LHCN-M2 (cell line): ENCODE measurements at regions not wholly inside any gene's neighbourhood (a gene's known extent, or its start where the extent isn't known, plus 50 kb on each side); places are given as distances from the start of the nearest gene placed in this dataset.
A peak's percentile ranks its signal among the peaks of the same experiment; 100 is the strongest.
"Not testable (repeated sequence)": the region's sequence is repeated elsewhere in the genome, so short reads cannot be mapped to it uniquely, and the experiment has no call there.

Source experiments
- DNase-seq: peaks from one replicate; pipeline ENCODE4 v3.0.0-alpha.2; 2012; ENCODE audit warnings: low read depth

- DNase-seq, result no peak
Observed at GRCh38 chrX:42443267-42443666, 334.7 kb downstream of the PPP1R2C start.

- DNase-seq, result no peak
Observed at GRCh38 chrX:42442745-42443144, 335.2 kb downstream of the PPP1R2C start.

- DNase-seq, result no peak
Observed at GRCh38 chrX:42437211-42437610, 340.8 kb downstream of the PPP1R2C start.

GRCh38 chrX:42434458-42435166 lies 343.4 kb downstream of the PPP1R2C start:
- DNase-seq, result no peak

- no peak for DNase-seq
Observed at GRCh38 chrX:42432552-42432951, 345.4 kb downstream of the PPP1R2C start.

- no peak for DNase-seq
Observed at GRCh38 chrX:42422961-42423360, 355.0 kb downstream of the PPP1R2C start.

GRCh38 chrX:42420426-42420825 lies 357.5 kb downstream of the PPP1R2C start:
- no peak for DNase-seq

GRCh38 chrX:42415636-42416035 lies 362.3 kb downstream of the PPP1R2C start:
- DNase-seq, result no peak

GRCh38 chrX:42414057-42414456 lies 363.9 kb downstream of the PPP1R2C start:
- DNase-seq, result no peak

GRCh38 chrX:42399632-42400024 lies 378.3 kb downstream of the PPP1R2C start:
- DNase-seq, result no peak

GRCh38 chrX:42398967-42399631 lies 378.9 kb downstream of the PPP1R2C start:
- peak; percentile 2 for DNase-seq

- no peak for DNase-seq
Observed at GRCh38 chrX:42396136-42396535, 381.8 kb downstream of the PPP1R2C start.

GRCh38 chrX:42392846-42393245 lies 385.1 kb downstream of the PPP1R2C start:
- DNase-seq, result no peak

- no peak for DNase-seq
Observed at GRCh38 chrX:42386681-42387080, 391.3 kb downstream of the PPP1R2C start.

GRCh38 chrX:42385730-42386129 lies 392.2 kb downstream of the PPP1R2C start:
- no peak for DNase-seq

- DNase-seq, result no peak
Observed at GRCh38 chrX:42384956-42385355, 393.0 kb downstream of the PPP1R2C start.

GRCh38 chrX:42378857-42379256 lies 399.1 kb downstream of the PPP1R2C start:
- no peak for DNase-seq

GRCh38 chrX:42375086-42375485 lies 402.9 kb downstream of the PPP1R2C start:
- no peak for DNase-seq

- DNase-seq, result peak; percentile 27
Observed at GRCh38 chrX:42366181-42366580, 411.8 kb downstream of the PPP1R2C start.

GRCh38 chrX:42362219-42362618 lies 415.7 kb downstream of the PPP1R2C start:
- no peak for DNase-seq

GRCh38 chrX:42342981-42343380 lies 419.6 kb upstream of the CASK start:
- DNase-seq, result not testable (repeated sequence)
